HG02588 (cell line): ENCODE measurements at regions not wholly inside any gene's neighbourhood (a gene's known extent, or its start where the extent isn't known, plus 50 kb on each side); places are given as distances from the start of the nearest gene placed in this dataset.

Source experiments
- ATAC-seq: cut with Tn5 transposase; IDR thresholded peaks from one replicate; pipeline ENCODE4 v1.9.1; 2021; ENCODE audit warnings: mild to moderate bottlenecking, moderate library complexity; ENCODE audit not compliant: unreplicated experiment

DNA sequence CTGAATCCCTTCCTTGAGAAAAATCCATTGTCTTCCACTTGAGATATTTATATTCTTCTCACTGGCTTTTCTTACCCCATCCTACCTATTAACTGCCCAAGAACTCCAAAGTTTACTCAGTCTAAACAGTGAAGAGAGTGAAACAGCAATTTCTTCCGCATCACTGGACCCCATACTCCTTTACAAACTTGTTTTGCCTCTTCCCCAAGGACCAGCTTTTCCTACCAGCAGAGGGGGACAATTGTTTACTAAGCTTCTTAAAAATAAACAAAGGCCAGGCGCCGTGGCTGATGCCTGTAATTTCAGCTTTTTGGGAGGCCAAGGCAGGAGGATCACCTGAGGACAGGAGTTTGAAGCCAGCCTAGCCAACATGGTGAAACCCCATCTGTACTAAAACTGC is 52.0 kb downstream of the LRATD1 start:
- ATAC-seq: no peak

- ATAC-seq: no peak
Measured at GRCh38 chr2:14690926-14691325, 58.4 kb downstream of the LRATD1 start.

DNA sequence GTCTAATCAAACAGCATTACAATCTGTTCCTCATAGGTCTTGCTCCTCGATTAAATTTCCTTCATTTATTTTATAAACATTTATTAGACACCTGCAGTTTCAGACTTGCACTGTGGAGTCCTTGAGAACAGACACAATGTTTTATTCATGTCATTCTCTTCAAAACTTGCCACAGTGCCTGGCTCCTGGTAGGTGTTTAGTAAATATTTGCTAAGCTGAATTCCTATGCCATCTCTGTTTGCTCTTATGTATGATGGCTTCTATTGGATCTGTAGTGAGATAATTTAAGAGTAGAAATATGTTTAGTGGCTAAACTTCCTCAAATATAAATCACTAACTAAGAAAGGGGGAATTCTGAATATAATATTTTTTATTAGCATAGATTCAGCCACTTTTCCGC is 61.4 kb downstream of the LRATD1 start:
- no peak for ATAC-seq

- ATAC-seq: no peak
Measured at GRCh38 chr2:14700753-14701152, 68.2 kb downstream of the LRATD1 start.

GRCh38 chr2:14702258-14702657 is 69.7 kb downstream of the LRATD1 start:
- no peak for ATAC-seq

GRCh38 chr2:14706201-14706600 is 73.7 kb downstream of the LRATD1 start:
- ATAC-seq: no peak

- ATAC-seq: no peak
Measured at GRCh38 chr2:14712111-14712510, 79.6 kb downstream of the LRATD1 start.

DNA sequence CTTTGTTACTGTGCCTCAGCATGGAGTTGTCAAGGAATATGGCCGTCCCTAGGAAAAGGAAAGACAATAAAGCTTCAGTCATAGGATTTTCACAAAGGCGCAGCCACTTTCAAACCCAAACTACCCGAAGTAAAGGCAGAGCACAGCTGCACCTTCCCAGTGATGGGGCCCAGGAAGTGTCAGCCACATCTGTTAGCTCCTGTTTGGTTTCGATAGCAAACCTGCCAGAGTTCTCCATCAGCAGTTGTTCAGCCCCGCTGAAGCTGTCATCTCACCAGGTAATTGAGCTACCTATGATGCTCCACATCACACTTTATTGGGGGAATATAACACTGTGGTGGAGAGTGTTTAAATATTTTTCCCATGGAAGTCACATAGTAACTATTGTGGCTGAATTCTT is 80.7 kb downstream of the LRATD1 start:
- no peak for ATAC-seq

DNA sequence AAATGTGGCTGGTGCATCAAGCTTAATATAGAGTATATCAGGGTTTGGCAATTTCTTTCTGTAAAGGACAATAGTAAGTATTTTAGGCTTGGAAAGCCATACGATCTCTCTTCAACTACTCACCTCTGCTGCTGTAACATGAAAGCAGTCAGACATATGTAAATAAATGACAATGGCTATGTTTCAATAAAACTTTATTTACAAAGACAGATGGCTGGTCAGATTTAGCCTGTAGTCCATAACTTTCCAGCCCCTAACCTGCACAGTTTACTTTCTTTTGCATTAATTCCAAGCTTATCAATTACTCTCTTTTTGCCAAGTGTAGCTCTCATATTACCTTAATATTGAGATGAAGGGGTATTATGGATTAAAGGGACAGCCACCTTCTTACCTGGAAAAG is 83.1 kb downstream of the LRATD1 start:
- no peak for ATAC-seq

DNA sequence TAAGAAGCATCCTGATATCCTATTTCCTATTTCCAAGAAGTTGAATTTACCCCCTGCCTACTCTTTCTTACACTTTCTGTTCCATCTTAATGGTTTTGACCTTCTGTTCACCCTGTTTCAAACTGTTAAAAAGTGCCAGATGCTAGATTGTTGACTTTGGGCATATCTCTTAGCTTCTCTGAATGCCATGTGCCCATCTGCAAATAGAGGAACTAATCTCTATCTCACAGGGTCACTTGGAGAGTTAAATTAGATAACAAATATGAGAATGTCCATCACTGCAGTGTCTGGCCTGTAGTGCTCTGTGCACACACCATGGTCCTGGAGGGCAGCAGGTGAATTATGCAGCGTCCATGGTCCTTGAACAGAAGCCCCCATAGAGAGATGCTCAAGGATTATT is 83.8 kb downstream of the LRATD1 start:
- no peak for ATAC-seq

DNA sequence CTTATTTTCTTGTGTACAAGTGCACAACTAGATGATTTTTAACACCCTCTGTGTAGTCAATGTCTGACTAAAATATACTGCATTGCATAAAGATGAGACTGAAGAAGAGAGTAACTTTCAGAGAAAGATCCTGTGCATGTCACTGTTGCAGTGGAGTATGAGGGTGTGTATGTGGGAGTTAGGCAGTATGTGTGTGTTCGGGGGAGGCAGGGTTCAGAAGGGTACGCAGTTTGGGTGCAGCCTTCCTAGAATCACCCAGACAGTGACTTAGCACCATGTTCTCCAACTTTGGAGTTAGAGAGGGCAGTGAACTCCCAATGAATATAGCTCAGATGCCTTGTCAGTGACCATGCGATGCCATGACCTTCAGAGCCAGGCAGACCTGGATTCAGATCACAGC is 84.6 kb downstream of the LRATD1 start:
- ATAC-seq: no peak

DNA sequence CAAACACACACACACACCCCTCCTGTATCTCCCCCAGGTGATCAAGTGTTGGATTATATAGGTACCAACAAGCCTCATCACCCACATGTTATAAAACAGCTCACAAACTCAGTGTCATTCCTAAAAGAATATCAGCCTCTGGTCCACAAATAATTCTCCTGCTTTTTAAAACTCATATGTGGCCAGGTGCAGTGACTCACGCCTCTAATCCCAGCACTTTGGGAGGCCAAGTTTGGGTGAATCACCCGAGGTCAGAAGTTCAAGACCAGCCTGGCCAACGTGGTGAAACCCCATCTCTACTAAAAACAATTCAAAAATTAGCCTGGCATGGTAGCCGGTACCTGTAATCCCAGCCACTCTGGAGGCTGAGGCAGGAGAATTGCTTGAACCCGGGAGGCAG is 87.8 kb downstream of the LRATD1 start:
- no peak for ATAC-seq

DNA sequence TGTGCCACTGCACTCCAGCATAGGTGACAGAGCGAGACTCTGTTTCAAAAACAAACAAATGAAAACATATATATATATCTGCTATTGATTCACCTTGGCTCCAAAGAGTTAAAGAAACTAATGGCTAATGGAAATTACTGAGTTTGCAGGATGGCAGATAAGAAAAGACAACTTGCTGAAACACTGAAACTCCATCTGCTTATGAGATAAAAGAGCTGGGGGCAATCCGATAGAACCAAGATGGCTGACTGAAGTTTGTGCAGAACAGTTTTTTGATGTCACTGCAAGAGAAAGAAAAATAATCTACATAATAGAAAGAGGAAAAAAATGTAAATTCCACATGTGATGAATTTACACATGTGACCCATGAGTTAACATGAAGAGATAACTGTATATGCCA is 88.2 kb downstream of the LRATD1 start:
- ATAC-seq: no peak

GRCh38 chr2:14722904-14723570 is 90.5 kb downstream of the LRATD1 start:
- ATAC-seq: no peak

DNA sequence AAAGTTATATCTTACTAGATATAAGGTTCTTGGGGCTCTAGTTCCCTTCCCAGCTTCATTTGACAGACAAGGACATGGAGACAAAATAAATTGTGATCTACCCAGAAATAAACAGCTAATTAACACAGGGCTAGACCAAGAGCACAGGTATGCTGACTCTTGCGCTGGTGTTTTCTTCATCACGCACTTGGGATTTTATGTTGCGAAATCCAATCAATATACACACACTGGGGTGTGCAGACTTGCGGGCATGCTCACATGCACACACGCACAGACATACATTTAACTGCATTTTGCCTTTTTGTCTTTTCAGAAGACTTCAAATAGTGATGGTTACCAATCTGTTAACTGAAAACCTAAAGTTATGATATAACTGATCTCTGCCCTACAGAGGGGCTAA is 91.2 kb downstream of the LRATD1 start:
- no peak for ATAC-seq

DNA sequence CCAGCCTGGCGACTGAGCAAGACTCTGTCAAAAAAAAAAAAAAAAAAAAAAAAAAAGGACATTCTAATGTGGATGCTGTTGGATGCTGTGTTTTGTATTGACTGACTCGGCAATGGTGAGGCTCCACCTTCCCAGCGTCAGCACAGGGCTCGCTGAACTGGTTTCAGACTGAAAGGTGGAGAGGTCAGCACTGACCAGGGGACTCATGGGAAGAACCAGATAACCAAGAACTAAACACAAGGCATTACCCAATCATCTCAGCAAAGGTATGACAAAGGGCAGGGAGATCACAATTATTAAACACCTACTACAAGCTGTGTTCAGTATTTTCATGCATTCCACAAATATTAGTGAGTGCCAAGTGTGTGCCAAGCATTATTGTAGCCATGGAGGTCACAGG is 103.2 kb downstream of the LRATD1 start:
- ATAC-seq: no peak

DNA sequence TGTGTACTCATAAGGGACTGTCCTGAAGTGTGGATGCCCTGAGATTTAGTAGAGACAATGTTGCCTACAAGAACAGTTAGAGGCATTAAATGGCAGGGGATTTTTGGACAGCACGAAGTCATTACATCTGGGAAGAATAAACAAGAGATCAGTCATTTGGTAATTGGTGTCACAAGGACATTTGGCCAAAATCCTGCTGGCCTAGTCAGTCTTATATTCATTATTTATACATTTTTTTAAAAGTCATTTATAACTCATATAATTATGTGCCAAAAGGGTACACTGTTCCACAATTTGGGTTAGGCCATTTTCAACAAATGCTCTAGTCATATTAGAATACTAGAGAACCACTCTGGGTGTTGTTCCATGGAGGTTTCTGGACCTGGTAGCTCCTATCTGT is 104.7 kb downstream of the LRATD1 start:
- no peak for ATAC-seq

- ATAC-seq: no peak
Measured at GRCh38 chr2:14743861-14744260, 111.3 kb downstream of the LRATD1 start.

DNA sequence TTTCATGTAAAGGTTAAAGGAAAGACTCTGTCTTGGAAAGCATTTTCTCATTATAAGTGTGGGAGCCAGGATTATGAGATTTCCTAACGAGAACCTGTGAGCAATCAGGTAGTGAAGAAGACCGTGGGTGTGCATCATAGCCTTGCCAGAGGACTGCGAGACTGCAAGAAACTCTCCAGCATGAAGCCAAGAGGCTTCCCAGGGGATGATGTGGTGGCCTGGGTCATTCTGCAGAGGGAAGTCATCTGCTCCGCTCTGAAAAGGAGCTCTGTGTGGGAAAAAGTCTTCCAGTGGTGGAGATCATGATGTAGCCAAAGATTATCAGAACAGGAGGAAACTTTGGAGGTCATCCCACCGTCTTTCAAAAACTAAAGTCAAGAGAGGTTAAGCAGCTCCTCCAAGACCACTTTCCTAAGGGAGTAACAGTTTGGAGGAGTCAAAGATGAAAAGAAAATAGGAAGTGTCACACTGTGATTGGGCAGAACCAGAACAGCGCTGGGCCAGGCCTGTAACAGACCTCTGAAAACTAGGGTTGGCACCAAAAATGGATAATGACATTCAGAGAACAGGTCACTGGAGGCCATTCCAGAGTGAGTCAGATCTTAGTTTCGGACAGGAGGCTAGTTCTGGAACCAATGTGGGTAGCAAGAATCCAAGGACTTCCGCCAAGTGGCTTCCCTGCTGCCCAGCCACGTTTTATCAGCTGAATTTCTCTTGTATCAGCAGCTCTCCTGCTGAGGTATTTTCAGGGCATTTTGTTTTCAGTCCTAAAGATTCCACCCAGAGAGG is 113.0 kb downstream of the LRATD1 start:
- ATAC-seq: no peak

GRCh38 chr2:14746133-14746532 is 113.6 kb downstream of the LRATD1 start:
- no peak for ATAC-seq

DNA sequence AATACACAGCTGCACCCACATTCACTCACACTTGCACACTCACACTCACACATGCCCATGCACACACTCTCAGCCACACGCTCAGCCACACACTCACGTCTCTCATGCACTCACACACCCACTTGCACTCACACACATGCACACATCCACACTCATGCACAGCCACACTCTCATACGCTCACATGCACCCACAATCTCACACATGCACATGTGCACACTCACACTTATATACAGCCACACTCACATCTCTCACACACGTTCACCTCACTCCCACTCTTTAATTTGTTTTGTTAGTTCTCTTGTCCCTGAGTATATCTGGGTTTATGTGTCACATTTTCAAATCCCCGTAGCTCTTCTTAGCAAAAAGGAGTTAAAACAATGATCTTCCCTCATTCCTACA is 114.9 kb downstream of the LRATD1 start:
- ATAC-seq: no peak

DNA sequence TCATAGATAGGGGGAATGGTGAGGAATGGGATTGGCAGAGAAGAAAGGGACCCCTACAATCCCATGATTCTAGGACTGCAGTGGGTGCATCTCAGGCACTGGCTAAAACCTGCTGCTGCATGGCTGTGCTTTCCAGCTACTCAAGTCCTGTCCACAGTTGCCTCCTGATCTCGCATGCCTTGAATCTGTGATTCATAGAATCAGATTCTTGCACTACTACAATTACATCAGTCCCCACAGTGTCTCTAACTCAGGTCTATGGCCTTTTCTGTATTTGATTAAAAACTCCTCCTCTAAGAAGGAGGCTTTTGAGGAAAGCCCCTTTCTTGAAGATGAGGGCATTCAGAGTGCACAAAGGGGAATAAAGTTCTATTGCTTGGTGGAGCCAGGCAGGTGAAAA is 117.4 kb downstream of the LRATD1 start:
- ATAC-seq: no peak

GRCh38 chr2:14750433-14750832 is 117.9 kb downstream of the LRATD1 start:
- no peak for ATAC-seq
